HEK293 (cell line): ENCODE measurements at regions not wholly inside any gene's neighbourhood (a gene's known extent, or its start where the extent isn't known, plus 50 kb on each side); places are given as distances from the start of the nearest gene placed in this dataset.

Experiments used
- CTCF ChIP-seq: fragments of 450-650 bp; formaldehyde crosslinking; IDR thresholded peaks from 2 replicates; pipeline ENCODE4 v1.5.1; 2016; ENCODE audit warnings: missing biosample characterization, missing genetic modification characterization
- ZNF292 ChIP-seq: fragments of 450-650 bp; formaldehyde crosslinking; IDR thresholded peaks from 2 replicates; pipeline ENCODE4 v1.5.1; 2016; ENCODE audit warnings: low read depth, missing biosample characterization, missing genetic modification characterization, borderline replicate concordance

GRCh38 chr21:19286876-19287275 is 883.3 kb upstream of the TMPRSS15 start:
- no peak for TF ChIP-seq CTCF (tag by site-specific recombination)
- no peak for TF ChIP-seq ZNF292 (tag by site-specific recombination)
